HEK293 (cell line): ENCODE measurements at regions not wholly inside any gene's neighbourhood (a gene's known extent, or its start where the extent isn't known, plus 50 kb on each side); places are given as distances from the start of the nearest gene placed in this dataset.
"Not testable (repeated sequence)": the region's sequence is repeated elsewhere in the genome, so short reads cannot be mapped to it uniquely, and the experiment has no call there.

Source experiments
- CTCF ChIA-PET: fragments of 350-600 bp; formaldehyde crosslinking; extraction: SDS; loops from one replicate; lab custom pipeline; 2021; ENCODE audit warnings: antibody characterized with exemption; lab: Yijun Ruan, JAX
- POLR2A ChIA-PET: fragments of 300-600 bp; formaldehyde crosslinking; extraction: SDS; loops from one replicate; lab custom pipeline; 2020; ENCODE audit warnings: antibody characterized with exemption, inconsistent platforms; lab: Yijun Ruan, JAX
- H3K27ac ChIP-seq: fragments of 200-500 bp; sonication (Bioruptor generic); 2 replicates; pipeline ENCODE4 v1.5.1; 2014; ENCODE audit warnings: low read depth, low read length, control low read depth, inconsistent platforms; ENCODE audit errors: extremely low read depth
- H3K36me3 ChIP-seq, 2 experiments: fragments of 200-500 bp in 1 of 2; sonication (Bioruptor generic) in 1 of 2; 1 replicate in 1 of 2; 2 replicates in 1 of 2; pipeline ENCODE4 v1.5.1; 2014 to 2017; ENCODE audit warnings: inconsistent platforms in 2 of 2, low read length in 2 of 2; ENCODE audit not compliant: control insufficient read depth in 2 of 2, insufficient read depth in 1 of 2
- H3K4me1 ChIP-seq: fragments of 200-500 bp; sonication (Bioruptor generic); 2 replicates; pipeline ENCODE4 v1.5.1; 2014; ENCODE audit warnings: mild to moderate bottlenecking, low read length, inconsistent platforms; ENCODE audit not compliant: control insufficient read depth, insufficient read depth
- H3K4me3 ChIP-seq: 2 replicates; pipeline ENCODE4 v1.5.1; 2011; ENCODE audit warnings: low read depth, mild to moderate bottlenecking, control low read depth, low read length, moderate library complexity
- H3K9me3 ChIP-seq: fragments of 200-500 bp; sonication (Bioruptor generic); 2 replicates; pipeline ENCODE4 v1.5.1; 2014; ENCODE audit warnings: low read depth, low read length, inconsistent platforms; ENCODE audit not compliant: control insufficient read depth, insufficient read depth
- ZBTB8A ChIP-seq: fragments of 450-650 bp; formaldehyde crosslinking; IDR thresholded peaks from 2 replicates; pipeline ENCODE4 v1.5.1; 2016; ENCODE audit warnings: missing biosample characterization, missing genetic modification characterization
- ZNF10 ChIP-seq: fragments of 450-650 bp; formaldehyde crosslinking; IDR thresholded peaks from 2 replicates; pipeline ENCODE4 v1.5.1; 2017; ENCODE audit warnings: missing biosample characterization, missing genetic modification characterization
- ZNF138 ChIP-seq: fragments of 450-650 bp; formaldehyde crosslinking; IDR thresholded peaks from 2 replicates; pipeline ENCODE4 v1.5.1; 2016; ENCODE audit warnings: missing biosample characterization, missing genetic modification characterization, borderline replicate concordance
- ZNF140 ChIP-seq: fragments of 450-650 bp; formaldehyde crosslinking; IDR thresholded peaks from 2 replicates; pipeline ENCODE4 v1.5.1; 2016; ENCODE audit warnings: missing biosample characterization, missing genetic modification characterization
- ZNF394 ChIP-seq: fragments of 450-650 bp; formaldehyde crosslinking; IDR thresholded peaks from 2 replicates; pipeline ENCODE4 v1.5.1; 2016; ENCODE audit warnings: missing biosample characterization, missing genetic modification characterization, mild to moderate bottlenecking, moderate library complexity, borderline replicate concordance
- ZNF426 ChIP-seq: fragments of 450-650 bp; formaldehyde crosslinking; IDR thresholded peaks from 2 replicates; pipeline ENCODE4 v1.5.1; 2017; ENCODE audit warnings: missing biosample characterization, missing genetic modification characterization, mild to moderate bottlenecking, inconsistent platforms, moderate library complexity
- ZNF433 ChIP-seq: fragments of 450-650 bp; formaldehyde crosslinking; IDR thresholded peaks from 2 replicates; pipeline ENCODE4 v1.5.1; 2016; ENCODE audit warnings: missing biosample characterization, missing genetic modification characterization, low read depth
- ZNF510 ChIP-seq: fragments of 450-650 bp; formaldehyde crosslinking; IDR thresholded peaks from 2 replicates; pipeline ENCODE4 v1.5.1; 2018; ENCODE audit warnings: mild to moderate bottlenecking, missing genetic modification characterization, missing biosample characterization; ENCODE audit not compliant: insufficient replicate concordance
- ZNF518A ChIP-seq: fragments of 450-650 bp; formaldehyde crosslinking; conservative IDR thresholded peaks from 2 replicates; pipeline ENCODE4 v1.5.1; 2016; ENCODE audit warnings: low read depth, missing biosample characterization, missing genetic modification characterization
- ZNF529 ChIP-seq: fragments of 450-650 bp; formaldehyde crosslinking; IDR thresholded peaks from 2 replicates; pipeline ENCODE4 v1.5.1; 2017; ENCODE audit warnings: missing genetic modification characterization, missing biosample characterization; ENCODE audit not compliant: insufficient replicate concordance
- ZNF555 ChIP-seq: fragments of 450-650 bp; formaldehyde crosslinking; conservative IDR thresholded peaks from 2 replicates; pipeline ENCODE4 v1.5.1; 2017; ENCODE audit warnings: missing biosample characterization, mild to moderate bottlenecking, missing genetic modification characterization, inconsistent platforms
- ZNF560 ChIP-seq: fragments of 450-650 bp; formaldehyde crosslinking; IDR thresholded peaks from 2 replicates; pipeline ENCODE4 v1.5.1; 2017; ENCODE audit warnings: missing biosample characterization, missing genetic modification characterization, borderline replicate concordance
- ZNF623 ChIP-seq: fragments of 450-650 bp; formaldehyde crosslinking; IDR thresholded peaks from 2 replicates; pipeline ENCODE4 v1.5.1; 2016; ENCODE audit warnings: missing biosample characterization, missing genetic modification characterization
- ZNF654 ChIP-seq: fragments of 450-650 bp; formaldehyde crosslinking; IDR thresholded peaks from 2 replicates; pipeline ENCODE4 v1.5.1; 2016; ENCODE audit warnings: low read depth, missing biosample characterization, missing genetic modification characterization
- ZXDB ChIP-seq: fragments of 450-650 bp; formaldehyde crosslinking; IDR thresholded peaks from 2 replicates; pipeline ENCODE4 v1.5.1; 2016; ENCODE audit warnings: missing biosample characterization, missing genetic modification characterization
- TF ChIP-seq, protein P1 (sequence below): fragments of 450-650 bp; formaldehyde crosslinking; IDR thresholded peaks from 2 replicates; pipeline ENCODE4 v1.5.1; 2017; ENCODE audit warnings: missing biosample characterization, missing genetic modification characterization
- TF ChIP-seq, protein P2 (sequence below): fragments of 450-650 bp; formaldehyde crosslinking; conservative IDR thresholded peaks from 2 replicates; pipeline ENCODE4 v1.5.1; 2016; ENCODE audit warnings: low read depth, missing biosample characterization, missing genetic modification characterization
- TF ChIP-seq, protein P3 (sequence below): fragments of 450-650 bp; formaldehyde crosslinking; IDR thresholded peaks from 2 replicates; pipeline ENCODE4 v1.5.1; 2016; ENCODE audit warnings: missing biosample characterization, missing genetic modification characterization

DNA sequence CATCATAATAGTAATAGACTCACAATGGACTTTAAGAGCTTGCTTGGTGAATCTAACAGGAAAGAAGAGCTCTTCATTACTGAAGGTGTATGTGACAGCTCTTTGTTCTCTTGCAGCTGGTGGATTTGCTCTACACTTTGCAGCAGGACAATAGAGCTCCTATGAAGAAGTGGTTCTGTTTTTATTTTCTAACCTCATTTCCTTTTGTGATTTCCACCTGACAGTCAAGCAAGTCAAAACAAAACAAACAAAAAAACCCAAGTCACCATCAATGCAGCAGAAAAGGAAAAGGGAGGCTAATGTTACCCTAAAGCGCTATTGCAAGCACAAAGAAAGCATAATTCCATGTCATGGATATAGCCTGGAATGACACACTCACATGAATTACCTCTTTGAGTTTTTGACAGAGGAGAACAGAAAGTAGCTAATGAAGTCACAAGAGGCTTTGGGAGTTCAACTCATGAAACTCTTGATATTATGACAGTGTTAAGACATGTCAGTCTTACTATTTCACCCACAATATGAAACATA is 1188.1 kb downstream of the EPHA7 start (continued):
- TF ChIP-seq ZNF10 (tag by site-specific recombination): no peak
- TF ChIP-seq, protein P1, sequence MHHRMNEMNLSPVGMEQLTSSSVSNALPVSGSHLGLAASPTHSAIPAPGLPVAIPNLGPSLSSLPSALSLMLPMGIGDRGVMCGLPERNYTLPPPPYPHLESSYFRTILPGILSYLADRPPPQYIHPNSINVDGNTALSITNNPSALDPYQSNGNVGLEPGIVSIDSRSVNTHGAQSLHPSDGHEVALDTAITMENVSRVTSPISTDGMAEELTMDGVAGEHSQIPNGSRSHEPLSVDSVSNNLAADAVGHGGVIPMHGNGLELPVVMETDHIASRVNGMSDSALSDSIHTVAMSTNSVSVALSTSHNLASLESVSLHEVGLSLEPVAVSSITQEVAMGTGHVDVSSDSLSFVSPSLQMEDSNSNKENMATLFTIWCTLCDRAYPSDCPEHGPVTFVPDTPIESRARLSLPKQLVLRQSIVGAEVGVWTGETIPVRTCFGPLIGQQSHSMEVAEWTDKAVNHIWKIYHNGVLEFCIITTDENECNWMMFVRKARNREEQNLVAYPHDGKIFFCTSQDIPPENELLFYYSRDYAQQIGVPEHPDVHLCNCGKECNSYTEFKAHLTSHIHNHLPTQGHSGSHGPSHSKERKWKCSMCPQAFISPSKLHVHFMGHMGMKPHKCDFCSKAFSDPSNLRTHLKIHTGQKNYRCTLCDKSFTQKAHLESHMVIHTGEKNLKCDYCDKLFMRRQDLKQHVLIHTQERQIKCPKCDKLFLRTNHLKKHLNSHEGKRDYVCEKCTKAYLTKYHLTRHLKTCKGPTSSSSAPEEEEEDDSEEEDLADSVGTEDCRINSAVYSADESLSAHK (tag by site-specific recombination): no peak

DNA sequence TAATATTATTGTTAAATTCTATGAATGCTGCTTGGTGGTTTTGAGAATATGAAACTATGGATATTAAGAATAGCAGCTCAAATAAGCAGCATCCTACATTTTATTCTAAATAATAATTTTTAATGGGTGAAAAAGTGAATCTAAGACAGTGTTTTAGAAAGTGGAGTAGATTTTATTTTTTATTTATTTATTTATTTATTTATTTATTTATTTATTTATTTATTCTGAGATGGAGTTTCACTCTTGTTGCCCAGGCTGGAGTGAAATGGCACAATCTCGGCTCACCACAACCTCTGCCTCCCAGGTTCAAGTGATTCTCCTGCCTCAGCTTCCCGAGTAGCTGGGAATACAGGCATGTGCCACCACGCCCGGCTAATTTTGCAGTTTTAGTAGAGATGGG is 1199.4 kb downstream of the EPHA7 start:
- H3K4me3 ChIP-seq, POLR2A ChIA-PET, H3K4me1 ChIP-seq, H3K36me3 ChIP-seq, H3K27ac ChIP-seq, H3K9me3 ChIP-seq: not testable (repeated sequence)
- CTCF ChIA-PET: interaction anchor here (0.7 kb wide), 1 partner anchor 1041 kb away, joined by 4 read pairs; no protein-coding TSS in a partner anchor
- TF ChIP-seq ZNF518A (tag by site-specific recombination) (peak; percentile 78), ZNF138 (tag by site-specific recombination) (peak; percentile 79; the same call in 1 of the 2 replicates), ZNF433 (tag by site-specific recombination) (0 out of 2 replicates have a peak, but pooled peaks have one; percentile 46), ZNF426 (tag by site-specific recombination) (peak; percentile 74), ZNF555 (tag by site-specific recombination) (peak; percentile 71), ZNF623 (peak; percentile 56), ZNF529 (peak; percentile 25), ZNF654 (tag by site-specific recombination) (0 out of 2 replicates have a peak, but pooled peaks have one; percentile 18), ZNF140 (tag by site-specific recombination) (peak; percentile 63; the same call in 1 of the 2 replicates), ZNF560 (tag by site-specific recombination) (0 out of 2 replicates have a peak, but pooled peaks have one; percentile 35), ZNF510 (peak; percentile 30), ZXDB (tag by site-specific recombination) (0 out of 2 replicates have a peak, but pooled peaks have one; percentile 27), ZBTB8A (tag by site-specific recombination) (peak; percentile 49), ZNF394 (tag by site-specific recombination) (peak; percentile 88; the same call in 1 of the 2 replicates)
- TF ChIP-seq, protein P2, sequence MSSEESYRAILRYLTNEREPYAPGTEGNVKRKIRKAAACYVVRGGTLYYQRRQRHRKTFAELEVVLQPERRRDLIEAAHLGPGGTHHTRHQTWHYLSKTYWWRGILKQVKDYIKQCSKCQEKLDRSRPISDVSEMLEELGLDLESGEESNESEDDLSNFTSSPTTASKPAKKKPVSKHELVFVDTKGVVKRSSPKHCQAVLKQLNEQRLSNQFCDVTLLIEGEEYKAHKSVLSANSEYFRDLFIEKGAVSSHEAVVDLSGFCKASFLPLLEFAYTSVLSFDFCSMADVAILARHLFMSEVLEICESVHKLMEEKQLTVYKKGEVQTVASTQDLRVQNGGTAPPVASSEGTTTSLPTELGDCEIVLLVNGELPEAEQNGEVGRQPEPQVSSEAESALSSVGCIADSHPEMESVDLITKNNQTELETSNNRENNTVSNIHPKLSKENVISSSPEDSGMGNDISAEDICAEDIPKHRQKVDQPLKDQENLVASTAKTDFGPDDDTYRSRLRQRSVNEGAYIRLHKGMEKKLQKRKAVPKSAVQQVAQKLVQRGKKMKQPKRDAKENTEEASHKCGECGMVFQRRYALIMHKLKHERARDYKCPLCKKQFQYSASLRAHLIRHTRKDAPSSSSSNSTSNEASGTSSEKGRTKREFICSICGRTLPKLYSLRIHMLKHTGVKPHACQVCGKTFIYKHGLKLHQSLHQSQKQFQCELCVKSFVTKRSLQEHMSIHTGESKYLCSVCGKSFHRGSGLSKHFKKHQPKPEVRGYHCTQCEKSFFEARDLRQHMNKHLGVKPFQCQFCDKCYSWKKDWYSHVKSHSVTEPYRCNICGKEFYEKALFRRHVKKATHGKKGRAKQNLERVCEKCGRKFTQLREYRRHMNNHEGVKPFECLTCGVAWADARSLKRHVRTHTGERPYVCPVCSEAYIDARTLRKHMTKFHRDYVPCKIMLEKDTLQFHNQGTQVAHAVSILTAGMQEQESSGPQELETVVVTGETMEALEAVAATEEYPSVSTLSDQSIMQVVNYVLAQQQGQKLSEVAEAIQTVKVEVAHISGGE: peak; percentile 71
- TF ChIP-seq, protein P3, sequence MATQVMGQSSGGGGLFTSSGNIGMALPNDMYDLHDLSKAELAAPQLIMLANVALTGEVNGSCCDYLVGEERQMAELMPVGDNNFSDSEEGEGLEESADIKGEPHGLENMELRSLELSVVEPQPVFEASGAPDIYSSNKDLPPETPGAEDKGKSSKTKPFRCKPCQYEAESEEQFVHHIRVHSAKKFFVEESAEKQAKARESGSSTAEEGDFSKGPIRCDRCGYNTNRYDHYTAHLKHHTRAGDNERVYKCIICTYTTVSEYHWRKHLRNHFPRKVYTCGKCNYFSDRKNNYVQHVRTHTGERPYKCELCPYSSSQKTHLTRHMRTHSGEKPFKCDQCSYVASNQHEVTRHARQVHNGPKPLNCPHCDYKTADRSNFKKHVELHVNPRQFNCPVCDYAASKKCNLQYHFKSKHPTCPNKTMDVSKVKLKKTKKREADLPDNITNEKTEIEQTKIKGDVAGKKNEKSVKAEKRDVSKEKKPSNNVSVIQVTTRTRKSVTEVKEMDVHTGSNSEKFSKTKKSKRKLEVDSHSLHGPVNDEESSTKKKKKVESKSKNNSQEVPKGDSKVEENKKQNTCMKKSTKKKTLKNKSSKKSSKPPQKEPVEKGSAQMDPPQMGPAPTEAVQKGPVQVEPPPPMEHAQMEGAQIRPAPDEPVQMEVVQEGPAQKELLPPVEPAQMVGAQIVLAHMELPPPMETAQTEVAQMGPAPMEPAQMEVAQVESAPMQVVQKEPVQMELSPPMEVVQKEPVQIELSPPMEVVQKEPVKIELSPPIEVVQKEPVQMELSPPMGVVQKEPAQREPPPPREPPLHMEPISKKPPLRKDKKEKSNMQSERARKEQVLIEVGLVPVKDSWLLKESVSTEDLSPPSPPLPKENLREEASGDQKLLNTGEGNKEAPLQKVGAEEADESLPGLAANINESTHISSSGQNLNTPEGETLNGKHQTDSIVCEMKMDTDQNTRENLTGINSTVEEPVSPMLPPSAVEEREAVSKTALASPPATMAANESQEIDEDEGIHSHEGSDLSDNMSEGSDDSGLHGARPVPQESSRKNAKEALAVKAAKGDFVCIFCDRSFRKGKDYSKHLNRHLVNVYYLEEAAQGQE (tag by site-specific recombination): peak; percentile 53; the same call in 1 of the 2 replicates
